ENCODE measurements at regions not wholly inside any gene's neighbourhood (a gene's known extent, or its start where the extent isn't known, plus 50 kb on each side); places are given as distances from the start of the nearest gene placed in this dataset.

DNA sequence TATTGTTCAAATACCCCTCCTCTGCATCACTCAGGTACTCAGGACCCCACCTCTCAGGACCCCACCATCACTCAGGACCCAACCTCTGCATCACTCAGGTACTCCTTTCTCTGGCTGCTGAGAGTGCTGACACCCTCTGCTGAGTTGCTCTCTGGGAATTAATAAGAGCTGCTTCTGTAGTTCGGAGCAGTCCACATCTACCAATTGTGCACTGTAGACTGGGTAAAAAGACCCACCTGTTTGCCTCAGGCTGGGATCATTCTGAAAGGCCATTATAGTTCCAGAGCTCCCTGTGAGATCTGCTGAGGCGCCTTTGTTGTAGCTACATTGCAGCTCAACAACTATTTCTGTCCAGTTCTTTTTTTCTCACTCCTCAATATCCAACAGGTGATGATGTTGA lies 276.3 kb upstream of the MYOCD start:
- TF ChIP-seq, protein P1, sequence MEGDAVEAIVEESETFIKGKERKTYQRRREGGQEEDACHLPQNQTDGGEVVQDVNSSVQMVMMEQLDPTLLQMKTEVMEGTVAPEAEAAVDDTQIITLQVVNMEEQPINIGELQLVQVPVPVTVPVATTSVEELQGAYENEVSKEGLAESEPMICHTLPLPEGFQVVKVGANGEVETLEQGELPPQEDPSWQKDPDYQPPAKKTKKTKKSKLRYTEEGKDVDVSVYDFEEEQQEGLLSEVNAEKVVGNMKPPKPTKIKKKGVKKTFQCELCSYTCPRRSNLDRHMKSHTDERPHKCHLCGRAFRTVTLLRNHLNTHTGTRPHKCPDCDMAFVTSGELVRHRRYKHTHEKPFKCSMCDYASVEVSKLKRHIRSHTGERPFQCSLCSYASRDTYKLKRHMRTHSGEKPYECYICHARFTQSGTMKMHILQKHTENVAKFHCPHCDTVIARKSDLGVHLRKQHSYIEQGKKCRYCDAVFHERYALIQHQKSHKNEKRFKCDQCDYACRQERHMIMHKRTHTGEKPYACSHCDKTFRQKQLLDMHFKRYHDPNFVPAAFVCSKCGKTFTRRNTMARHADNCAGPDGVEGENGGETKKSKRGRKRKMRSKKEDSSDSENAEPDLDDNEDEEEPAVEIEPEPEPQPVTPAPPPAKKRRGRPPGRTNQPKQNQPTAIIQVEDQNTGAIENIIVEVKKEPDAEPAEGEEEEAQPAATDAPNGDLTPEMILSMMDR (IDR thresholded peaks at IDR 0.05): no peak
- no peak for TF ChIP-seq POLR2A (IDR thresholded peaks at IDR 0.05)
